ENCODE measurements at regions not wholly inside any gene's neighbourhood (a gene's known extent, or its start where the extent isn't known, plus 50 kb on each side); places are given as distances from the start of the nearest gene placed in this dataset.

DNA sequence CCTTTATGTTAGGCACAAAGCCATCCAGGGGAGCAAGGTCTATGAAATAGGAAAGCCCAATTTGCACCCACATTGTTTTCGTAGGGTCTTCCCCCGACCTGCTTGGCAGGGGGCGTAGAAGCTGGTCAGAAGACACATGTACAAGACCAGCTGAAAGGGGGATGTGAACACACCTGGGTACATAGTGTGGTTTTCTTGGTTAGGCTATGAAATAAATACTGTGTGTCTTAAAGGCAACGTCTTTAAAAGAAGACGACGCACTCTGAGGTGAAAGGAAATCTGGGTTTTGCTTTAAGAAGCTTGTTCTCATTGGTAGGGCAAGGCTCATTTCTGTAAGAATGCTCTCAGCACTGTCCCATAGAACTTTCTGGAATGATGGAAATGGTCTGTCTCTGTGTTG is 60.0 kb upstream of the KLF7 start:
- Histone ChIP-seq H3K9me3 (no peaks in the 10 kb centered on the region), H3K27ac (no peak overlapping the region), H3K27me3 (no peaks in the 10 kb centered on the region), H3K4me3 (no peak overlapping the region), H3K36me3 (no peaks in the 10 kb centered on the region), H3K4me1 (ENCODE audit: insufficient read depth) (peaks cover 7% of the 10 kb centered on the region)
- no peak for TF ChIP-seq POLR2A (IDR thresholded peaks at IDR 0.05)
- TF ChIP-seq, protein P1, sequence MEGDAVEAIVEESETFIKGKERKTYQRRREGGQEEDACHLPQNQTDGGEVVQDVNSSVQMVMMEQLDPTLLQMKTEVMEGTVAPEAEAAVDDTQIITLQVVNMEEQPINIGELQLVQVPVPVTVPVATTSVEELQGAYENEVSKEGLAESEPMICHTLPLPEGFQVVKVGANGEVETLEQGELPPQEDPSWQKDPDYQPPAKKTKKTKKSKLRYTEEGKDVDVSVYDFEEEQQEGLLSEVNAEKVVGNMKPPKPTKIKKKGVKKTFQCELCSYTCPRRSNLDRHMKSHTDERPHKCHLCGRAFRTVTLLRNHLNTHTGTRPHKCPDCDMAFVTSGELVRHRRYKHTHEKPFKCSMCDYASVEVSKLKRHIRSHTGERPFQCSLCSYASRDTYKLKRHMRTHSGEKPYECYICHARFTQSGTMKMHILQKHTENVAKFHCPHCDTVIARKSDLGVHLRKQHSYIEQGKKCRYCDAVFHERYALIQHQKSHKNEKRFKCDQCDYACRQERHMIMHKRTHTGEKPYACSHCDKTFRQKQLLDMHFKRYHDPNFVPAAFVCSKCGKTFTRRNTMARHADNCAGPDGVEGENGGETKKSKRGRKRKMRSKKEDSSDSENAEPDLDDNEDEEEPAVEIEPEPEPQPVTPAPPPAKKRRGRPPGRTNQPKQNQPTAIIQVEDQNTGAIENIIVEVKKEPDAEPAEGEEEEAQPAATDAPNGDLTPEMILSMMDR (IDR thresholded peaks at IDR 0.05): no peak
- TF ChIP-seq EP300 (IDR thresholded peaks at IDR 0.05): no peak
- 85 to 87% (median 85%) methylated on average over 6 of the region's 6 CpGs for WGBS, 3 donors
- intact Hi-C loops (cut with DNase I): no loop called here
- no peak for DNase-seq

DNA sequence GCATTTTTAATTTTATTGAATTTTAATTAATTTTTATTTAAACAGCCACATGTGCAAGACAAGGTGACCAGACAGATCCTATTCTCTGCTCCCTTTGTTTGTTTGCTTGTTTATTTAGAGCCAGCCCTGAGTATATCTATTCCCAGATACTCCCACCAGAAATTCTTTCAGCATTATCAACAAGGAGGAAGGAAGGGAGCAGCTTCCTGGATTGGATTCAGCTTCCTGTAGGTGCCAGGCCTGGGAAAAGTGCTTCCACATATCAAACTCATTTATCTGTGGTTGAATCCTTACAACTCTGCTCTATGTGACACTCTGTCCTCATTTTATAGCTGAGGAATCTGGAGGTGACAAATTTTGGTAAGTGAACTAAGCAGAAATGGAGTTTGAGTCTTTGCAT is 60.5 kb upstream of the KLF7 start:
- Histone ChIP-seq H3K27ac (no peak overlapping the region), H3K4me3 (no peak overlapping the region), H3K27me3 (no peaks in the 10 kb centered on the region), H3K9me3 (no peaks in the 10 kb centered on the region), H3K36me3 (no peaks in the 10 kb centered on the region), H3K4me1 (ENCODE audit: insufficient read depth) (peaks cover 7% of the 10 kb centered on the region)
- intact Hi-C loops (cut with DNase I): no loop called here
- TF ChIP-seq, protein P1 (IDR thresholded peaks at IDR 0.05): no peak
- no peak for DNase-seq

DNA sequence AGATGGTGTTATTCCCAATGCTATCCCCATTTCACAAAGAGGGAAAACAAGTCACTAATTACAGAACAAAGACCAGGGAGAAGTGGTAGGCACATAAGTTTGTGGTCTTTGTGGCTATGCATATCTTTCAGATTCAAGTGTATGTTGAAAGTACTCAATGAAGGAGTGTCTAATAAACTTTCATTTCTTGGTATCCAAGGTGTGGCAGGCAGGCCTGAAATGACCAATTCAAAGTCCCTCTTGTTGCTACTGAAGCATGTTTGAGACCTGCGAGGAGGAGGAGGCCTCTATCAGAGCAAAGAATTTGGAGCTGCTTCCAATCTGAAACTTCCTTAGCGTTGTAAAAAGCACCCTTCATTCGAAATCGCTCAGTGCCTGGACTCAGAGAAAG is 60.9 kb upstream of the KLF7 start:
- peaks cover 7% of the 10 kb centered on the region for H3K4me1 ChIP-seq (ENCODE audit: insufficient read depth)
- no peak for DNase-seq
- no peak for TF ChIP-seq EP300 (IDR thresholded peaks at IDR 0.05)
- no peak for TF ChIP-seq POLR2A (IDR thresholded peaks at IDR 0.05)
- TF ChIP-seq, protein P1 (IDR thresholded peaks at IDR 0.05): no peak
- intact Hi-C loops (cut with DNase I): no loop called here
- no peaks in the 10 kb centered on the region for H3K9me3 ChIP-seq
- no peaks in the 10 kb centered on the region for H3K27me3 ChIP-seq
- WGBS, 3 donors: 15 to 26% (median 20%) methylated on average over 4 of the region's 4 CpGs
- no peak overlapping the region for H3K4me3 ChIP-seq
- H3K36me3 ChIP-seq: no peaks in the 10 kb centered on the region
- no peak overlapping the region for H3K27ac ChIP-seq

DNA sequence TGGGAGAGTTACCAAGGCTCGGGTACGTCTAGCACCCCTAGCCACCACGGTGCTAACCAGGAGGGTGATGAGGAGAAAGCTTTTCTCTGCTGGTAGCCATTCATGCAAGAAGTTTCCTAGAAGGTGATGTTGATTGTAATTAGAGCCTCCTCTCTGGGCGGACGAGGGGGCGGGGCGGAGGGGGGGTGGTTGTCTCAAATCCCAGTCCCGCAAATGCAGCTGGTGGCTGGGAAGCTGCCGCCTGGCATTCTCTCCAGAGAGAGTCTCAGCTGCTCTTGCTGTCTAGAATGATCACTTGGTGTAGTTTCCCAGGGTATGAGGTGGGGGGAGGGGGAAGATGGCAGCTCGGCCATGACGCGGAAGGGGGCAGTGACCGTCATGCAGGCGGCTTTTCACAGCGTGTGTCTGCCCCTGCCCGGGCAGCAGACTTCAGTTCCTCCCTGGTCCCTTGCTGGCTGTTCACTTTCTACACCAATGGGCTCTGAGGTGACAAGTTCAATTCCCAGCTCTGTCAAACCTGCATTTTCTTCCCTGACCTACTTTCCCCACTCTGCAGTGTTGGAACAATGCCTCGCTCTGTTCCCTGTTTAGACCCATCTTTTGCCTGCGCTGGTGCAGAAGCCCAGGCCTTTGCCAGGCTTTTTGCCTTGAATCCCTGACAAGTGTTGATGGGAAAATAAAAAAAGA is 61.5 kb upstream of the KLF7 start:
- 15 to 18% (median 16%) methylated on average over 18 of the region's 18 CpGs for WGBS, 3 donors
- TF ChIP-seq POLR2A (IDR thresholded peaks at IDR 0.05) (no peak), EP300 (IDR thresholded peaks at IDR 0.05) (no peak)
- TF ChIP-seq, protein P1 (IDR thresholded peaks at IDR 0.05): no peak
- Histone ChIP-seq H3K4me3 (peak overlapping the region; percentile 1), H3K27me3 (no peaks in the 10 kb centered on the region), H3K27ac (peak overlapping the region in 1 of 2 donors; percentile 39), H3K36me3 (no peaks in the 10 kb centered on the region), H3K9me3 (no peaks in the 10 kb centered on the region), H3K4me1 (ENCODE audit: insufficient read depth) (peaks cover 7% of the 10 kb centered on the region)
- DNase-seq: peak; percentile 30 to 62 (median 42)
- intact Hi-C loops (cut with DNase I): no loop called here

Data from ovary (tissue), 7 donors.